Caco-2 (cell line): ENCODE measurements at regions not wholly inside any gene's neighbourhood (a gene's known extent, or its start where the extent isn't known, plus 50 kb on each side); places are given as distances from the start of the nearest gene placed in this dataset.

ENCODE experiments used
- BruUV-seq: library from RNA; stranded (reverse); fragments of 400-500 nt; replicated peaks from 2 replicates; lab custom pipeline; 2021; lab: Mats Ljungman, UMichigan
- CTCF ChIA-PET: fragments of 300-600 bp; sonication (Branson Sonifier 250); formaldehyde crosslinking; loops from one replicate; lab custom pipeline; 2022; ENCODE audit warnings: antibody characterized with exemption; lab: Charles Lee
- POLR2A ChIA-PET: fragments of 300-600 bp; sonication (Branson Sonifier 250); formaldehyde crosslinking; loops from one replicate; lab custom pipeline; 2022; ENCODE audit warnings: antibody characterized with exemption; lab: Charles Lee
- DNase-seq, 2 experiments: peaks; one replicate each; pipeline versions ENCODE4 v3.0.0 to v3.0.0-alpha.2; 2020 to 2022
- H3K27me3 ChIP-seq: replicated peaks from 2 replicates; pipeline ENCODE4 v1.6.0; 2011; ENCODE audit warnings: low read length; ENCODE audit not compliant: control insufficient read depth, insufficient read depth
- H3K36me3 ChIP-seq: 2 replicates; pipeline ENCODE4 v1.5.1; 2011; ENCODE audit warnings: low read length; ENCODE audit not compliant: control insufficient read depth, insufficient read depth
- H3K4me1 ChIP-seq: fragments of 250-450 bp; sonication (Bioruptor Pico); 2 replicates; pipeline ENCODE4 v1.5.1; 2020; ENCODE audit warnings: mild to moderate bottlenecking
- H3K4me3 ChIP-seq: 2 replicates; pipeline ENCODE4 v1.5.1; 2011; ENCODE audit warnings: low read depth, mild to moderate bottlenecking, control low read depth, low read length
- H3K9me3 ChIP-seq: fragments of 250-450 bp; sonication (Bioruptor Pico); 2 replicates; pipeline ENCODE4 v1.5.1; 2020; ENCODE audit warnings: mild to moderate bottlenecking, moderate library complexity
- H3K27ac Mint-ChIP-seq: one replicate; pipeline ENCODE4 v1.8.0; 2022; ENCODE audit warnings: mixed read lengths; ENCODE audit not compliant: unreplicated experiment
- H3K27me3 Mint-ChIP-seq: one replicate; pipeline ENCODE4 v1.8.0; 2022; ENCODE audit warnings: mixed read lengths; ENCODE audit not compliant: insufficient read depth, unreplicated experiment
- H3K36me3 Mint-ChIP-seq: one replicate; pipeline ENCODE4 v1.8.0; 2022; ENCODE audit warnings: mild to moderate bottlenecking, mixed read lengths; ENCODE audit not compliant: insufficient read depth, unreplicated experiment
- H3K4me1 Mint-ChIP-seq: one replicate; pipeline ENCODE4 v1.8.0; 2022; ENCODE audit warnings: low read depth, mixed read lengths; ENCODE audit not compliant: unreplicated experiment
- H3K4me3 Mint-ChIP-seq: one replicate; pipeline ENCODE4 v1.8.0; 2022; ENCODE audit warnings: mild to moderate bottlenecking, moderate library complexity, mixed read lengths; ENCODE audit not compliant: unreplicated experiment
- H3K9me3 Mint-ChIP-seq: one replicate; pipeline ENCODE4 v1.8.0; 2022; ENCODE audit warnings: mixed read lengths; ENCODE audit not compliant: unreplicated experiment
- intact Hi-C: fragments of 100-400 bp; cut with micrococcal nuclease; formaldehyde crosslinking; loops from one replicate; pipeline ENCODE4 v1.10.0; 2022; ENCODE audit not compliant: unreplicated experiment
- TF ChIP-seq, protein P1 (sequence below), 2 experiments: fragments of 200-600 bp in 1 of 2; IDR thresholded peaks; 1 replicate in 1 of 2; 2 replicates in 1 of 2; pipeline versions ENCODE4 v1.5.1 to v1.8.0; 2011 to 2022; ENCODE audit warnings: antibody characterized with exemption in 1 of 2, control low read depth in 1 of 2, inconsistent platforms in 1 of 2, low read depth in 1 of 2, low read length in 1 of 2, mild to moderate bottlenecking in 1 of 2, moderate library complexity in 1 of 2; ENCODE audit not compliant: insufficient read depth in 1 of 2, severe bottlenecking in 1 of 2, unreplicated experiment in 1 of 2

DNA sequence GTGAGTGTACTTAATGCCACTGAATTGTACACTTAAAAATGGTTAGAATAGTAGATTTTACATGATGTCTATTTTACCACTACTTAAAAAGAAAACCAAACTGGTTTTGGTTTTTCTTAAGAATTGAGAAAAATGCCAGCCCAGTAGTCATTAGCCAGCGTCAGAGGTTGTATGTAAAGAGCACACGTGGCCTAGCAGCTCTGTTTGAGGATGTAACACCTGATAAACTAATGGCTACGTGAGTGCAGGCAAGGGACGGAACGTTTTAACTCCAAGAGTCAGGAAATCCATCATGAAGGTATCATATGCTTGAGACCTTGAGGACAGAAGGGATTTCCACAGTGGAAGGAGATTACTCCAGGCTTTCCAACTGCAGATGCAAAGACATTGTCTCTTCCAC, 223.7 kb downstream of the MRPL39 start:
- H3K4me1 Mint-ChIP-seq = peaks cover 7% of the 10 kb centered on the region
- Histone ChIP-seq H3K4me1 (no peaks in the 10 kb centered on the region), H3K4me3 (no peak overlapping the region), H3K27me3 (no peaks in the 10 kb centered on the region), H3K36me3 (no peaks in the 10 kb centered on the region), H3K9me3 (no peaks in the 10 kb centered on the region)
- intact Hi-C loops = loop anchor here (10.0 kb wide), 1 partner anchor 339 kb away; no protein-coding TSS in a partner anchor
- ChIA-PET CTCF (no interaction called here), POLR2A (no interaction called here)
- BruUV-seq = no TSS peak
- no peak overlapping the region for H3K27ac Mint-ChIP-seq
- no peak for DNase-seq
- TF ChIP-seq, protein P1, sequence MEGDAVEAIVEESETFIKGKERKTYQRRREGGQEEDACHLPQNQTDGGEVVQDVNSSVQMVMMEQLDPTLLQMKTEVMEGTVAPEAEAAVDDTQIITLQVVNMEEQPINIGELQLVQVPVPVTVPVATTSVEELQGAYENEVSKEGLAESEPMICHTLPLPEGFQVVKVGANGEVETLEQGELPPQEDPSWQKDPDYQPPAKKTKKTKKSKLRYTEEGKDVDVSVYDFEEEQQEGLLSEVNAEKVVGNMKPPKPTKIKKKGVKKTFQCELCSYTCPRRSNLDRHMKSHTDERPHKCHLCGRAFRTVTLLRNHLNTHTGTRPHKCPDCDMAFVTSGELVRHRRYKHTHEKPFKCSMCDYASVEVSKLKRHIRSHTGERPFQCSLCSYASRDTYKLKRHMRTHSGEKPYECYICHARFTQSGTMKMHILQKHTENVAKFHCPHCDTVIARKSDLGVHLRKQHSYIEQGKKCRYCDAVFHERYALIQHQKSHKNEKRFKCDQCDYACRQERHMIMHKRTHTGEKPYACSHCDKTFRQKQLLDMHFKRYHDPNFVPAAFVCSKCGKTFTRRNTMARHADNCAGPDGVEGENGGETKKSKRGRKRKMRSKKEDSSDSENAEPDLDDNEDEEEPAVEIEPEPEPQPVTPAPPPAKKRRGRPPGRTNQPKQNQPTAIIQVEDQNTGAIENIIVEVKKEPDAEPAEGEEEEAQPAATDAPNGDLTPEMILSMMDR (IDR thresholded peaks at IDR 0.05; ENCODE audit: insufficient read depth in 1 of 2, low read depth in 1 of 2, low read length in 1 of 2, severe bottlenecking in 1 of 2, unreplicated experiment in 1 of 2) = no peak
- peaks cover 5% of the 10 kb centered on the region for H3K27me3 Mint-ChIP-seq
- H3K9me3 Mint-ChIP-seq = no peaks in the 10 kb centered on the region
- H3K4me3 Mint-ChIP-seq = no peak overlapping the region
- no peaks in the 10 kb centered on the region for H3K36me3 Mint-ChIP-seq

DNA sequence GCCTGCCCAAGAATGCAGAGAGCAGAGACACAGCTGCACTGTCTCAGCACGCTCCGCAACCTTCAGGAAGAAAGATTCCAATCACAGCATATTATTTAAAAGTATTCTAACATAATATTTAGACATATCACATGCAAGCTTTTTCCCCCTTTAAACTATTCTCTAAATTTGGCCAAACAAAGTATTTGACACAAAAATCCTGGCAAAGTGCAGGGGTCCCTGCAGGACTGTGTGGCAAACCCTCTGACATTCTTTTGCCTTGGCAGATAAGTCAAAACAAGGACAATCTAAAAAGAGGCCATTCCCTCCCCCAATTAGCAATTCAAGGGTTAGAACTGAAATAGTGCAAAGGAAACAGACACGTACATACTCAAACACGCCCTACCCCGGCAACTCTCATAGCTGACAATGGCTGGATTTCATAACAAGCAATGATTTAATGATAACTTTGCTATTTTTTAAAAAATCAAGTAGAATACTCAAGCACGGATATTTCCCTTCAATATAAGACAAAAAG, 225.3 kb downstream of the MRPL39 start:
- H3K27ac Mint-ChIP-seq = no peak overlapping the region
- no TSS peak for BruUV-seq
- Histone ChIP-seq H3K4me3 (no peak overlapping the region), H3K27me3 (no peaks in the 10 kb centered on the region), H3K9me3 (no peaks in the 10 kb centered on the region), H3K36me3 (no peaks in the 10 kb centered on the region), H3K4me1 (no peaks in the 10 kb centered on the region)
- no peak for DNase-seq
- TF ChIP-seq, protein P1 (IDR thresholded peaks at IDR 0.05; ENCODE audit: insufficient read depth in 1 of 2, low read depth in 1 of 2, low read length in 1 of 2, severe bottlenecking in 1 of 2, unreplicated experiment in 1 of 2) = no peak
- ChIA-PET CTCF (no interaction called here), POLR2A (no interaction called here)
- H3K36me3 Mint-ChIP-seq = no peaks in the 10 kb centered on the region
- H3K27me3 Mint-ChIP-seq = peaks cover 3% of the 10 kb centered on the region
- H3K4me1 Mint-ChIP-seq = peaks cover 7% of the 10 kb centered on the region
- H3K9me3 Mint-ChIP-seq = no peaks in the 10 kb centered on the region
- no peak overlapping the region for H3K4me3 Mint-ChIP-seq
- intact Hi-C loops = loop anchor here (10.0 kb wide), 1 partner anchor 337 kb away; no protein-coding TSS in a partner anchor

DNA sequence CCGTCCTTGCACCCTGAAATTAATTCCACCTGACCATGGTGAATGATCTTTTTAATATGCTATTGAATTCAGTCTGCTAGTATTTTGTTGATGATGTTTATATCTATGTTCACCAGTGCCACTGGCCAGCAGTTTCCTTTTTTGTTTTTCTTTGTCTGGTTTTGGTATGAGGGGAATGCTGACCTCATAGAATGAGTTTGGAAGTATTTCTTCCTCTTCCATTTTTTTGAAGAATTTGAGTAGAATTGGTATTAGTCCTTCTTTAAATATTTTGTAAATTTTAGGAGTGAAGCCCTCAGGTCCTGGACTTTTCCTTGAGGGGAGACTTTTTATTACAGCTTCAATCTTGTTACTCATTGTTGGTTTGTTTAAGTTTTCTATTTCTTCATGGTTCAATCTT, 231.6 kb downstream of the MRPL39 start:
- H3K9me3 ChIP-seq = no peaks in the 10 kb centered on the region; the same call in 1 of the 2 replicates
- no peaks in the 10 kb centered on the region for H3K4me1 Mint-ChIP-seq
- no peak for DNase-seq
- no peak overlapping the region for H3K4me3 ChIP-seq
- no peaks in the 10 kb centered on the region for H3K36me3 ChIP-seq
- CTCF ChIA-PET = no interaction called here
- no peak overlapping the region for H3K4me3 Mint-ChIP-seq
- no peaks in the 10 kb centered on the region for H3K36me3 Mint-ChIP-seq
- H3K9me3 Mint-ChIP-seq = no peaks in the 10 kb centered on the region
- POLR2A ChIA-PET = no interaction called here
- H3K27me3 ChIP-seq = no peaks in the 10 kb centered on the region
- no peaks in the 10 kb centered on the region for H3K4me1 ChIP-seq
- no TSS peak for BruUV-seq
- TF ChIP-seq, protein P1 (IDR thresholded peaks at IDR 0.05; ENCODE audit: insufficient read depth in 1 of 2, low read depth in 1 of 2, low read length in 1 of 2, severe bottlenecking in 1 of 2, unreplicated experiment in 1 of 2) = no peak
- no peak overlapping the region for H3K27ac Mint-ChIP-seq
- intact Hi-C loops = no loop called here
- H3K27me3 Mint-ChIP-seq = peaks cover 9% of the 10 kb centered on the region
